ENCODE measurements at regions not wholly inside any gene's neighbourhood (a gene's known extent, or its start where the extent isn't known, plus 50 kb on each side); places are given as distances from the start of the nearest gene placed in this dataset.

DNA sequence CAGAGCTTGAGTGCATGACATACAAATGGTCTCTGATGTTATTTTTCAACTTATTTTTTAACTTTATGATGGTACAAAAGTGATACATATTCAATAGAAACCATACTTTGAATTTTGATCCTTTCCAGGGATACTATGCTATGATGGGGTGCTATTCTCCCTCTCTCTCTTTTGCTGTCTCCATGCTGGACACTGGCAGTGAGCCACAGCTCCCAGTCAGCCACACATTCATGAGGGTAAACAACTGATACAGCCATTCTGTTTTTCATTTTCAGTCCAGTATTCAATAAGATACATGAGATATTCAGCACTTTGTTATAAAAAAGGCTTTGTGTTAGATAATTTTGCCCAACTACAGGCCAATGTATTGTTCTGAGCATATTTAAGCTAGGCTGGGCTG, 859.3 kb upstream of the KLHL29 start:
- TF ChIP-seq CTCF (IDR thresholded peaks at IDR 0.05) (no peak), POLR2AphosphoS5 (IDR thresholded peaks at IDR 0.05; ENCODE audit: low read depth, low read length) (no peak), SIN3A (IDR thresholded peaks at IDR 0.05; ENCODE audit: borderline replicate concordance, insufficient read depth, low read depth, low read length) (no peak), TCF7L2 (IDR thresholded peaks at IDR 0.05; ENCODE audit: low read depth, low read length) (no peak)

Data from Panc1 (cell line).